Ovary (tissue), 3 donors: ENCODE measurements at regions not wholly inside any gene's neighbourhood (a gene's known extent, or its start where the extent isn't known, plus 50 kb on each side); places are given as distances from the start of the nearest gene placed in this dataset.

Source experiments
- CTCF ChIP-seq, 3 donors: fragments of 450-650 bp in 2 of 3; fragments of 200-600 bp in 1 of 3; IDR thresholded peaks; one replicate each; pipeline versions ENCODE4 v1.5.1 to v1.8.0; 2016 to 2022; ENCODE audit warnings: antibody characterized with exemption in 3 of 3, mild to moderate bottlenecking in 1 of 3
- POLR2A ChIP-seq: fragments of 450-650 bp; IDR thresholded peaks from one replicate; pipeline ENCODE4 v1.6.1; 2017; ENCODE audit warnings: antibody characterized with exemption, mild to moderate bottlenecking, moderate library complexity
- donor health status: DM: no; HTN: no; CAD: no.

DNA sequence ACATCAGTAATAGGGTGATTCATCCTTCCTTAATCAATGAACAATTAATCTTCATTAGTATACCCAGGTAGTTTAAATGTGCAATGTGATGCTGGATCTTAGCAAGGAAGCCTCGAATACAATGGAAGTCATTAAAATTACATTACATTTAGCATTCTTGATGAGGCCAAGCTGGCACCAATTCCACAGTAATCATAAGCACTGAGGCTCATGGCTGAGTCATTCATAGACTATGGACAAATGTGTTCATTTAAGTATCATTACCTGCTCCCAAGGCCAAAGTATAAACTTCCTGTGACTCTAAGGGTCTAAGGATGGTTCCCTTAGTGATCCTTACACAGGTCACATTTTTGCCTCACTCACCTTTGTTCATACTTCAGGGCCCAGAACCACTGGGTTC lies 266.4 kb upstream of the CDIN1 start:
- TF ChIP-seq CTCF (IDR thresholded peaks at IDR 0.05) = no peak
- no peak for TF ChIP-seq POLR2A
